IMR-90 (cell line): ENCODE measurements at regions not wholly inside any gene's neighbourhood (a gene's known extent, or its start where the extent isn't known, plus 50 kb on each side); places are given as distances from the start of the nearest gene placed in this dataset.

Experiments used
- ATAC-seq: fragments of 200-7000 bp; cut with Tn5 transposase; 2 replicates; pipeline ENCODE4 v1.9.1; 2020; ENCODE audit warnings: low read depth, mild to moderate bottlenecking, moderate library complexity
- BruUV-seq: library from RNA; stranded (reverse); fragments of 400-500 nt; replicated peaks from 2 replicates; lab custom pipeline; 2021; lab: Mats Ljungman, UMichigan
- CTCF ChIA-PET: fragments of 300-600 bp; formaldehyde crosslinking; extraction: SDS; loops from one replicate; lab custom pipeline; 2021; ENCODE audit warnings: antibody characterized with exemption; lab: Yijun Ruan, JAX
- POLR2A ChIA-PET: fragments of 300-600 bp; sonication (Branson Sonifier 250); formaldehyde crosslinking; loops from one replicate; lab custom pipeline; 2022; ENCODE audit warnings: antibody characterized with exemption; ENCODE audit not compliant: unreplicated experiment; lab: Charles Lee
- DNase-seq: peaks from one replicate; pipeline ENCODE4 v3.0.0; 2013
- H2AFZ ChIP-seq: replicated peaks from 2 replicates; pipeline ENCODE3; 2013; ENCODE audit warnings: low read length, mild to moderate bottlenecking; ENCODE audit not compliant: poor library complexity
- H2AK5ac ChIP-seq: 2 replicates; pipeline ENCODE4 v1.6.1; 2013; ENCODE audit warnings: low read depth, low read length, inconsistent platforms
- H2AK9ac ChIP-seq: replicated peaks from 2 replicates; pipeline ENCODE3; 2013; ENCODE audit warnings: mild to moderate bottlenecking, low read depth, low read length, moderate library complexity; ENCODE audit not compliant: poor library complexity
- H2BK120ac ChIP-seq: 2 replicates; pipeline ENCODE4 v1.6.1; 2013; ENCODE audit warnings: low read depth, low read length, inconsistent platforms
- H2BK15ac ChIP-seq: 3 replicates; pipeline ENCODE4 v1.6.1; 2013; ENCODE audit warnings: low read depth, low read length, inconsistent platforms
- H2BK20ac ChIP-seq: 2 replicates; pipeline ENCODE4 v1.6.1; 2013; ENCODE audit warnings: low read depth, mild to moderate bottlenecking, inconsistent platforms, low read length, moderate library complexity
- H2BK5ac ChIP-seq: 2 replicates; pipeline ENCODE4 v1.6.1; 2013; ENCODE audit warnings: mild to moderate bottlenecking, low read depth, low read length, inconsistent platforms; ENCODE audit not compliant: poor library complexity, severe bottlenecking
- H3K14ac ChIP-seq: replicated peaks from 2 replicates; pipeline ENCODE4 v1.6.1; 2013; ENCODE audit warnings: low read depth, low read length, inconsistent platforms
- H3K18ac ChIP-seq: 2 replicates; pipeline ENCODE4 v1.6.1; 2013; ENCODE audit warnings: low read depth, low read length, control low read depth
- H3K23ac ChIP-seq: 2 replicates; pipeline ENCODE4 v1.6.1; 2013; ENCODE audit warnings: low read depth, low read length, inconsistent platforms
- H3K27ac ChIP-seq: 2 replicates; pipeline ENCODE4 v1.5.1; 2013; ENCODE audit warnings: mild to moderate bottlenecking, control low read depth, low read length; ENCODE audit not compliant: insufficient read depth
- H3K27me3 ChIP-seq: 2 replicates; pipeline ENCODE4 v1.6.1; 2013; ENCODE audit warnings: low read length; ENCODE audit not compliant: control insufficient read depth, insufficient read depth
- H3K36me3 ChIP-seq: 2 replicates; pipeline ENCODE4 v1.6.1; 2013; ENCODE audit warnings: low read length, mixed read lengths; ENCODE audit not compliant: control insufficient read depth, insufficient read depth
- H3K4ac ChIP-seq: 2 replicates; pipeline ENCODE4 v1.6.1; 2013; ENCODE audit warnings: low read depth, low read length, inconsistent platforms
- H3K4me1 ChIP-seq: 2 replicates; pipeline ENCODE4 v1.6.1; 2013; ENCODE audit warnings: low read length, mixed read lengths; ENCODE audit not compliant: control insufficient read depth, insufficient read depth
- H3K4me2 ChIP-seq: 2 replicates; pipeline ENCODE4 v1.6.1; 2013; ENCODE audit warnings: low read depth, mild to moderate bottlenecking, control low read depth, low read length, moderate library complexity
- H3K4me3 ChIP-seq: 2 replicates; pipeline ENCODE4 v1.5.1; 2013; ENCODE audit warnings: low read depth, mild to moderate bottlenecking, control low read depth, low read length, moderate library complexity; ENCODE audit not compliant: insufficient read depth
- H3K56ac ChIP-seq: 2 replicates; pipeline ENCODE4 v1.6.1; 2013; ENCODE audit warnings: low read length, inconsistent platforms; ENCODE audit not compliant: insufficient read depth; ENCODE audit errors: extremely low read depth
- H3K79me1 ChIP-seq, 2 experiments: 2 replicates each; pipeline ENCODE4 v1.6.1; 2013; ENCODE audit warnings: low read length in 2 of 2, inconsistent platforms in 1 of 2, low read depth in 1 of 2
- H3K9ac ChIP-seq: 2 replicates; pipeline ENCODE4 v1.6.1; 2013; ENCODE audit warnings: low read depth, low read length, control low read depth
- H3K9me1 ChIP-seq: 2 replicates; pipeline ENCODE4 v1.6.1; 2013; ENCODE audit warnings: low read length, inconsistent platforms; ENCODE audit not compliant: insufficient read depth
- H3K9me3 ChIP-seq: 2 replicates; pipeline ENCODE4 v1.6.1; 2013; ENCODE audit warnings: low read length; ENCODE audit not compliant: control insufficient read depth, insufficient read depth
- H4K20me1 ChIP-seq: 2 replicates; pipeline ENCODE4 v1.6.1; 2013; ENCODE audit warnings: low read length, inconsistent platforms; ENCODE audit not compliant: insufficient read depth
- H4K5ac ChIP-seq: 2 replicates; pipeline ENCODE4 v1.6.1; 2013; ENCODE audit warnings: mild to moderate bottlenecking, low read depth, low read length, control low read depth
- H4K8ac ChIP-seq, 2 experiments: 2 replicates each; pipeline ENCODE4 v1.6.1; 2013; ENCODE audit warnings: low read depth in 2 of 2, low read length in 2 of 2, control low read depth in 1 of 2, inconsistent platforms in 1 of 2
- H4K91ac ChIP-seq: 2 replicates; pipeline ENCODE4 v1.6.1; 2013; ENCODE audit warnings: low read depth, low read length, inconsistent platforms; ENCODE audit not compliant: insufficient read depth
- CEBPB ChIP-seq: IDR thresholded peaks from 2 replicates; pipeline ENCODE4 v1.6.1; 2012; ENCODE audit warnings: low read depth, low read length, improper control_type of control experiment
- RAD21 ChIP-seq: IDR thresholded peaks from 2 replicates; pipeline ENCODE4 v1.6.1; 2012; ENCODE audit warnings: low read length, improper control_type of control experiment
- WGBS, 2 experiments: methylation state at CpG; one replicate each; pipeline versions ENCODE4 v1.1.5 to v1.1.7; 2013; ENCODE audit warnings: missing lambda C conversion rate in 2 of 2; ENCODE audit not compliant: insufficient read length in 1 of 2; ENCODE audit errors: extremely low coverage in 2 of 2; 5-methylcytosine and 5-hydroxymethylcytosine counted together
- dilution Hi-C: fragments of 300-500 bp; cut with HindIII; formaldehyde crosslinking; loops from one replicate; pipeline ENCODE4 v1.14.3; 2018; ENCODE audit warnings: low sequenced_read_pairs; ENCODE audit not compliant: unreplicated experiment
- in situ Hi-C: fragments of 300-500 bp; cut with MboI; formaldehyde crosslinking; loops from 3 replicates; pipeline ENCODE4 v1.14.3; 2019; ENCODE audit warnings: low sequenced_read_pairs, inconsistent platforms, mixed read lengths
- intact Hi-C: fragments of 100-400 bp; cut with micrococcal nuclease; formaldehyde crosslinking; loops from 2 replicates; pipeline ENCODE4 v1.10.0; 2022

- H3K27ac ChIP-seq, result no peak overlapping the region
- H3K14ac ChIP-seq, result no peak overlapping the region
- intact Hi-C loops, result no loop called here
- H2BK15ac ChIP-seq, result no peak overlapping the region
- no peaks in the 10 kb centered on the region for H3K9me3 ChIP-seq
- peaks cover 4% of the 10 kb centered on the region; the same call in 1 of the 2 replicates for H3K36me3 ChIP-seq
- no peak overlapping the region for H2AFZ ChIP-seq
- no peak overlapping the region for H2BK20ac ChIP-seq
- DNase-seq, result peak; percentile 25
- POLR2A ChIA-PET, result no interaction called here
- dilution Hi-C loops, result no loop called here
- TF ChIP-seq CEBPB, result peak; percentile 33; the same call in 1 of the 2 replicates
- TF ChIP-seq RAD21, result no peak
- no TSS peak for BruUV-seq
- H3K23ac ChIP-seq, result no peak overlapping the region
- H3K9me1 ChIP-seq, result no peaks in the 10 kb centered on the region; the same call in 1 of the 2 replicates
- peaks cover 3% of the 10 kb centered on the region; the same call in 1 of the 2 replicates for H3K4me1 ChIP-seq
- H3K4me2 ChIP-seq, result no peak overlapping the region; the same call in 1 of the 2 replicates
- in situ Hi-C loops, result no loop called here
- H4K91ac ChIP-seq, result no peak overlapping the region
- H3K18ac ChIP-seq, result no peak overlapping the region
- no peak overlapping the region; a peak in 1 of 4 replicates for H4K8ac ChIP-seq
- no peaks in the 10 kb centered on the region for H4K20me1 ChIP-seq
- no peaks in the 10 kb centered on the region for H3K79me1 ChIP-seq
- no peak overlapping the region for H2BK5ac ChIP-seq
- CTCF ChIA-PET, result no interaction called here
- H3K27me3 ChIP-seq, result no peaks in the 10 kb centered on the region
- H2AK9ac ChIP-seq, result no peak overlapping the region
- H4K5ac ChIP-seq, result no peak overlapping the region; the same call in 1 of the 2 replicates
- peak; percentile 35 for ATAC-seq
- H2AK5ac ChIP-seq, result no peak overlapping the region
- H3K4ac ChIP-seq, result no peak overlapping the region
- H3K9ac ChIP-seq, result no peak overlapping the region
- H3K56ac ChIP-seq, result no peak overlapping the region
- WGBS, 2 experiments, result no CpG with 5 or more reads among the region's 7 CpGs
- H3K4me3 ChIP-seq, result no peak overlapping the region
- no peak overlapping the region for H2BK120ac ChIP-seq
Measured at GRCh38 chr6:154909821-154910220, 85.3 kb upstream of the TIAM2 start.
